Dermis blood vessel endothelial cell (primary cell): ENCODE measurements at regions not wholly inside any gene's neighbourhood (a gene's known extent, or its start where the extent isn't known, plus 50 kb on each side); places are given as distances from the start of the nearest gene placed in this dataset.

Experiments used
- DNase-seq: peaks from one replicate; pipeline ENCODE4 v3.0.0; 2010

DNA sequence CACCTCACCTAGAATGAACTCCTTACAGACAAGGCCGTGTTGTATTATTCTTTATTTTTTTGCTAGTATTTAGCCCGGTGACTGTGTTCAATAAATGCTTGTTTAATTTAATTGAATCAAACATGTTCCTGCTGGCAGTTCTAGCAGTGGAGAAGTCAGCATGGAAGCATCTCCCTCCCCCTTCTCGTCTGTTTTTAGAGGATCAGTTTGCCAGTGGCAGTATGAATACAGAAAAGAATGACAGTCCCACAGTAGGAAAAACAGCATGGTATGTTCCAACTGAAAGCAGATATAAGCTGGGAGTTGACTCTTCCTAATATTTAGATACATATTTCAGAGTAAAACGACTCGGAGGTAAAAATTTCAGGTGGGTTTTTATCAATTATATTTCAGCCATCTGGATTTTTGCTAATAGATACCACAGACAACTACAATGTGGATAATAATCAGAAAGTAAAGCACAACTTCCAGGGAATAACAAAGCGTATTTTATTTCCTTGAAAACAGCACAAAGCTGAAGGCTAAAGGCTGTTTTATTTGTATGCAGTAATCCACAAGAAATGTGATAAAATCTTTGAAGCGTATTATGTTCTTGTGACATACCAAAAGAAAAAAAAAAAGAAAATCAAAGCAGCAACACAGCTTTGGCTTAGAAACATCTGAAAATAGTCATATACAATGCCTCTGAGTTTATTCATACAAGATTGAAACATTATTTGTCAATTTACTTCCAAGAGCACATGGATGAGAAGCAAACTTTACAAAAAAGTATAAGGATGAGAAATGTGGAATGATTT lies 244.5 kb upstream of the KCNMB2 start:
- no peak for DNase-seq

DNA sequence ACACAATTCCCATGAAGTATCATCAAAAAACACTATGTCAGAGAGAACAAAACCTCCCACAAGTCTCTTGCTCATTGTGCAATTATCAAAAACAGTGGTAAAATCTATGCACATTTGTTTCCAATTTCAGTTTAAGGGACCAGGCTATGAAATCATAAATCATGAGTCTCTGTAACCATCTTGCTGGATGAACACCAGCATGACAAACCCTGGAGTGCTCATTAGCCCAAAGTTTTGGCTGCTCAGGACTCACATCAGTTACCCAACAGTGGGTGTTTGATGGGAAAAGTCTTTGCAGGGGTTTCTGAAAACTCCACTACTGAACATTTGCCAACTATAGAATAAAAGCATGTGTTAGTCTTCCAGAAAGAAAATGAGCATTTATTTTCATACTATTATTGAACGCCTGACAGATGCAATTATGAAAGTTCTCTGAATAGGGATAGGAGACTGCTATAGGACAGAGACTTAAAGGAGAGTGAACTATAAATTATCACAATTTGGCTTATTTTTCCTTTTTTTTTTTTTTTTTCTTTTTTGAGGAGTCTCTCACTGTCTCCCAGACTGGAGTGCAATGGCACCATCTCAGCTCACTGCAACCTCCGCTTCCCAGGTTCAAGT lies 240.8 kb upstream of the KCNMB2 start:
- DNase-seq = no peak

DNA sequence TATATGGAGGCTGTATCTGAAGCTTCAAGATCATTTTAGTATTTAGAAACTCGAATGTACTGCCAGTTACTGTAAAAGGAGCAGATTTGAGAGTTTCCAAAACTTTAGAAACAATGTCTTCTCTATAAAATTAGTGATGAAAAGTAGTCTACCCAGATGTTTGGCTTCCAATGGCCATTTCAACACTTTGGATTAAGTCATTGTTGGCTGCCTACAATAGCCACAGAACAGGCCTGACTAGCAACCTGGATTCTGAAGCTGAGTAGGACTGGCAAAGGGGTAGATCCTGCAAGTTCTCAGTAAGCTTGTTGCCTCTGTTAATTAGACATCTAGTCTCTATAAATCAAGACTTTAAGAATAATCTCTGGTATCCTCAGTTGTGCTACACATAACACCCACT lies 239.0 kb upstream of the KCNMB2 start:
- DNase-seq = no peak

DNA sequence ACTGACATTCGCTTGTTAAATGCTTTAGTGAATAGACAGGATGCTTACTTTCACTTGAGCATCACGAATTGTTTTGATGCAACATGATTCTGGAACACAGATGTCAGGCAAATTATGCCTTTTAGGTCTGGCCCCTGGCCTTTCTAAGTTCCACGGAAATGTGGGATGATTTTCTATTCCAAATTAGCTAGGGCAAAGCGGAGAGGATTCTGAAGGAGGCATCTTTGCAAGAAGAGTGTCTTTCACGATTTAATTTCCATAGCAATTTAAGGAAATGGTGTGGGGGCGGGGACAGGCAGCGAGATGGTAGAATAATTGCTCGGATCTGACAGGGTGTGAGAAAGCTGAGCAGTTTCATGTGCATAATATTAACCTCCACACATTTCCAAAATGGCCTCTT lies 238.5 kb upstream of the KCNMB2 start:
- no peak for DNase-seq

DNA sequence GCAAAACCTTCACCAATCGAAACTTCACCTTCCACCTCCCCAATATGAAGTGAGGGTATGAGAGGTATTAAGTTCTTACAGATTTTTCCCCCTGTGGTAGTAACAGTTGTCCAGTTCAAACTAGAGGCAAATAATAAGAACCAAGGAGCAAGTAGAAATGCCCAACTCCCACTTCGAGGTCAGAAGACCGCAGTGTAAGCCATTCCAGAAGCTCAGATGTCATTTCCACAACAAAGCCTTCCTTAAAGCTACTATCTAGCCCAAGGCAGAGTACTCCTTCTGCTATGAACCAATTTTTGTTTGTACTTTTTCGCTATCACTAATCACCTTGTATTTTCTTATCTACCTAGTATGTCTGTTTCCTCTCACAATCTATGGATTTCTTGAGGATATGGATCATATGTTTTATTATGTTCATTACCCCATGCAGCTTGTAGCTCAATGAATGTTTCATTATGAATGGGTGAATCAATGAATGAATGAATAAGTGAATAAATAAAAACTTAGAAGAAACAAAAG lies 235.7 kb upstream of the KCNMB2 start:
- no peak for DNase-seq

DNA sequence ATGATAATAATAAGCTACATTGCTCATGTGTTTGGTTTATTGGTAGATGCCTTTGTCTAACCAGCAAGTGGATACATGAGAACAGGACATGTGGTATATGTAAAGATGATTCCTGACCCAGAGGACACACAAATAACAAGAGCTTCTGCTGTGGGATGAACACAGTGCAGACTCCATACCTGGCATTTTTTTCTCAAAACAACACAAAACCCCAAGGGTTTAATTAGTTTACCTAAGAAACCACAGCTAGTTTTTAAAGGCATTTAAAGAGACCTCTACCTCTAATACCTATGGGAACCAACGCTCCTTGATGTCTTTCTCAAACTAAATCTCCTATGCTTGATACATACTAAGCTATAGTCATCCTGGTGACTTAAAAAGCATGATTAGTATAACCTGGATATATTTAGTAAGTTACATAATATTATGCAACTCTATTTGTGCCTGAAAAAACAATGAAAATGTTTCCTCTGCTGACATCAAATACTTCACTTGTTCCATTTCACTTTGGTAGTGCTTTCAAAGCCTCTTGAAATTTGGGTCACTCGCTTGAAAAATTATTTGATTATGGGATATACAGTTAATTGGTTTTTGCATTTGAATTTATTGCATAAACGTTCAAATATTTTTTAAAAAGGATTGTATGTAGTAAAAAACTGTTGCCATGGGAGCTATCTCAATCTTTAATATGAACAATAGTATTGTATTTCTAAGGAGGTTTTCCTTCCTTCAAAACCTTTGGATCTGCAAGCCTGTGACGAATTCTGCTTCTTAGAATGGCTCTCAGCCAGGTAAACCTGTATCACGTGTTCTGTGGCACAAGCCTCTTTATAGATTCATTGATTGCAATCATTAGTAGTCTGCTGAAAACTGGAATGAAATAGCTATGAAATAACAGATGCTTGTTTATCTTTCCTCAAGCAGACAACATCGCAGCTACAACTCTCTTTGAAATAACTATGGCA lies 233.0 kb upstream of the KCNMB2 start:
- peak; percentile 52 for DNase-seq

DNA sequence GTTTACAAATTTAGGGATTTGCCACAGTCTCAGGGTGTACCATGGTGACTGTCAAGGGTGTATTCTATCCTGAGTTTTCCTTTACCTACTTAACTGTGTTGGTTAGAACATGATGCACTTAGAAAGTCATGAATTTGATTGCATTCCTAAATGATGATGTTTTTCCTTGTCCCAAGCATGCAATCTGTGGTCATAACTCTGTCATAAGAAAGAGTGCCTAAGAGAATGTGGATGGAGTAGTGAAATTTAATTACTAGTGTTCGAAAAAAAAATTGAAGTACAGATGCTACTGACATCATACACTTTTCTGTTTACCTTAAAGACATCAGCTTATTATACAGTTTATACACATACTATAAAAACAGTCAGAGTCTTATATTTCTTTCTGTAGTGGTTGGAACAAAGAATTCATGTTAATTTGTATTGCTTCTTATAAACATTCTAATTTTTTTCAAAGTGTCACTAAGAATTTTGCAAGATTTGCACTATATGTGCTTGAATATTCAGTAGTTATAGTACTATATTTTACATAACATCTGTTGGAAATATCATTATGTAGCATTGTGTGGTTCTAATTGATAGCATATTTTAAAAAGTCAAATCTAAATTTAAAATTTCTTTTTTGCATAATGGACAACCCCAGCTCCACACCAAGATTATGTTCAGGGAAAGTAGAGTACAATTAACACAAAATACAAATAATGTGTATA lies 231.3 kb upstream of the KCNMB2 start:
- DNase-seq = no peak

DNA sequence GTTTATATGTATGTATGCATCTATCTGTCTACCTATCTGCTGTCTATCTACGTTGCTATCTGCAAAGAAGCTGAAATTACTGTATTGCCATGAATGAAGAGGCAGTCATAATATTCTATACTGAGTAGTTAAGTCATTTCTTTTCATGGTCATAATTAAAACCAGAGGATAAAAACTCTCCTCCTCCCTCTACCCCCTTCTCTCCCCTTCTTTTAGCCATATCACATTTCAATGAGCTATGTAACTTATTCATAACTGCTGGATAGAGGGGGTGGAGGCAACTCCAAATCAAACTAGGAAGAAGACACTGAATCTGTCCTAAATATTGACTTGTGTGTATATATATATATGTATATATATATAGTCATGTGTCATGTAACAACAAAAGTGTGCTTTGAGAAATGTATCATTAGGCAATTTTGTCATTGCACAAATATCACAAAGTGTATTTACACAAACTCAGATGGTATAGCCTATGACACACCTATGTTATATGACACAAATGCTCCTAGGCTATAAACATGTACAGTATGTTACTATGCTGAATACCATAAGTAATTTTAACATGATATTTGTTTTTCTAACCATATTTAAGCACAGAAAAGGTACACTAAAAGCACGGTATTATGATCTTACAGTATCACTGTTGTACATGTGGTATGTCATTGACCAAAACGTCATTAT lies 229.7 kb upstream of the KCNMB2 start:
- no peak for DNase-seq

DNA sequence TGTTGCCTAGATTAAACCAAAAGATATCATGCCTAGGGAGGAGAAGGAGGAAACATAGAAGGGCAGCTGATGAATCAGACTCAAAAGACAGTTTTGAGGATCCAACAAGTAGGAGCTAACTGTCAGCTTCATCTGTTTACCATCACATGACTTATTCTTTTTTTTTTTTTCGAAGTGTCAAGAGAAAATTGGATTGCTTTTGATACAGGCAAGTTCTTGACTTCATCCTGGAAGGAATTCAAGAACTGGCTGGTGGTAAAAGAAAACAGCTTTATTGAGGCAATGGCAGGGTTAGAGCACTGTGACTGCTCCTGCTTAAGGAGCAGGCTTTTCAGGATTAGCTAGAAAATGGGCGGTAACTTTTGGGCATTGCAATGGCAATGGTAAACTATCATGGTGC lies 227.5 kb upstream of the KCNMB2 start:
- DNase-seq = no peak

DNA sequence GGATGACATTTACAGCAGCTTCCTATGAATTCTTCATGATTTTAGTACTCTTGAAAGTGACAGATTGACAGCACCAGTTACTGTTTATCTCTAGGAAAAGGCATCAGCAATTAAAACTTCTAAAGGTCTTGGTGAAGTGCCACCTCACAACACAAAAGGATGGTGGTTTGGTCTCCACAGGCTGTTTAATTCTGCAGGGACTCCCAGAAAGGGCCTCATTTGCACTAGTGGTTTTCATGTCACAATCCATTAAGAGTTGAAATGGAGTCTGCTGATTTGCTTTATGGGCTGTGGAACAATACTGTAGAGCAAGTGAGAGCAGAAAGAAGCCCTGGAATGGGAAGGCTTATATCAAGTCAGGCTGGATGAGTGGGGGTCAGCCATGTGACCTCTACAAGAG lies 225.3 kb upstream of the KCNMB2 start:
- no peak for DNase-seq

DNA sequence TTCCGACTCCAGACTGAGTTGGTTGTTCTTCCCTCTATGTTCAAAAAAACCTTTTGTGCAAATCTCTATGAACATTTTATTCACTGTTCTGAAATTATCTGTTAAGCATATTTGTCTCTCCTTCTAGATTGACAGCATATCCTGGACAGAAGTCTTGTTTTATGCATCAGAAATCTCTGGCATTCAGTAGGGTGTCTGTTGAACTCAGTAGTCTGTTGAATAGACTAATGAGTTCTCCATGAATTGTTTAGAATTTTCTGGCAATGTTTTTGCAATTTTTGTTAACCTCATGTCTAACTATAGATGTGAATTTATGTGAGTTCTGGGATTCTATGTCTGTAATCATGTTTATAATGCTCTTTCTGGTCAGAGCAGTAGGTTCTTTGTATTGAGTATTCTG lies 222.5 kb upstream of the KCNMB2 start:
- DNase-seq = no peak

DNA sequence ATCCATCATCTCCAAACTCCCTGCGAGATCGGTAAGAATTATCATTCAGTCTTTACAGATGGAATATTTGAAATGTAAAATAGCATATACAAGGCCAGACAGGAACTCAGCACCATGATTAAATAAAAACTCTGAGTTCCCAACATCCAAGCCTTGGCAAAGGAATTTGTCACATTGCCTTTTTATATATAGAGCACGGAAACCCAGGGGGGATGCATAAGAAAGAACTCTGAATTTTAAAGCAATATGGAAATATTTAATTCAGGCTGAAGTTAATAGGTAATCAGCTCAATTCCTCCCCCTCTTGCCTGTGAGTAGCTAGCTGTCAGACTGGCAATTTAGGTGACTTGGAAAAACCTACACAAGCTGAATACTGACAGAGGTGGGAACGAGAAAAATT lies 217.9 kb upstream of the KCNMB2 start:
- no peak for DNase-seq

DNA sequence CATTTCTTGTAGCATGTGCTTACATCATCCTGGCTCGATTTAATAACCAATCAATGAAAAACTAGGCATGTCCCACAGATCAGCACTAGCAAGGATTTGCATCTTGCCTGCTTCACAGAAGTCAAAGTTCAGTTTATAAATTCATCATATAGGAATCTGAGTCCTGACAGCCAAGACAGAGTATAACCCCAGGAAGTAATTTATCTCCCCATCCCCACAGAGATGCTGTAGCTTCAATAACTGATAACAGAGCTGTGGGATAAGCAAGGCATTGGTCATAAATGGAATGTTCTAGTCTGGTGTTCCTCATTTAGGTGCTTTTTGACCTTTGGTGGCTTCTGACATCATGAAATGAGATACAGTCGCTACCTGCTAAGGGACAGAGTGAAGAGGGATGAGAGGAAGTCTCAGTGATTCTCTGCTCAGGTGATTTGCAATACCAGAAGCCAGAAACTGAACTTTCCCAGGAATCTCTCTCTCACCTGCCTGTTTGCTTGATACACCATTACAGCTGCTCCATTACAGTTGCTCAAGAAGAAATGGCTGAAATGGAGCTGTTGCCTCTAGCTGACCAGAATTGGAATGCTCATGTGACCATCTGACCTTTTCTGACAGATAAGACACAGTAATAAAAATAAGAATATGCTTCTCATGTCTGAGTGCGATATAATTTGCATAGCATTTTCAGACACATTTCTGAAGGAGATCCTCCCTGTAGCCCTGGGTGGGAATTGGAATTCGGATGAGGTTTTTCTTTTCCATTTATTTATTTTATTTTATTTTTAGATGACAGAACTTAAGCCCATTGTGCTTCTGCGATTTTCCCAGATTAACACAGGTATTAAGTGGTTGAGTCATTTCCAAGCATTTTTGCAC lies 217.1 kb upstream of the KCNMB2 start:
- no peak for DNase-seq

DNA sequence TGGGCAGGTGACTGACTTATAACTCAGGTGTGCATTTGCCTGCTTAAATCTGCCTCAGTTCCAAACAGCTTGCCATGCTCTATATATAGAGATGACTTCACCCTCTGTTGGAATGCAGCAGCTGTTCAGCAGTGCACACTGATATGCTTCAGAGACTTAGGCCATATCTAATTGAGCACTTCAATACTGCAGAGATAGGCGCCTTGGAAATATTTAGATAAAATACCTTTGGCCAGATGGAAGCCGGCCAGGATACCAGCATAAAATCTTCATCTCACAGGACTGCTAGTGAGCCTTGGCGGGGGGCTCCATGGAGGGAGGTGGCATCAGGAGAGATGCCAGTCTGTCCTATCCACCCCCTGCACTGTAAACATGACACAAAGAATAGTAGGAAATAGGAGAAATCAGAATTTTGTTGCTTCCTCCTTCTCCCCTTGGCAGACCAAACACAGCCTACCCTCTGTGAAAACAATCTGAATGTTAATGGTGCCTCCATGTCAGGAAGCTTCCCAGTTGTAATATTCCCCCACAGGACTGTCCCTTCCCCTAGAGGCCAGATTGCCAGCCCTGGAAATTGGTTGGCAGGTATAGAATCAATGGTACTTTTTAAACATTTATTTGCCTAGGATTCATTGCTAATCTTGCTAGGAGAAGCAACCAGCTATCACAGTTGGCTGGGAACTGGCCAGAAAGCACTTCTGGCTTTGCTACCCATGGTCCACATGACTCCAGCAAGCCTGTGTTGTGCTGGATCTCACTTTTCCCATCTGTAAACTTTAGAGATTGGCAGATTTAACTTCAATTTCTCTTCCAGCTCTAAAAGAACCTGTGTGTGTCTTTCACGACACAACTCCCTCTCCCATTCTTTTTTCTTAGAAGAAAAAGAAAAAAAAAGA lies 215.5 kb upstream of the KCNMB2 start:
- DNase-seq = peak; percentile 78

DNA sequence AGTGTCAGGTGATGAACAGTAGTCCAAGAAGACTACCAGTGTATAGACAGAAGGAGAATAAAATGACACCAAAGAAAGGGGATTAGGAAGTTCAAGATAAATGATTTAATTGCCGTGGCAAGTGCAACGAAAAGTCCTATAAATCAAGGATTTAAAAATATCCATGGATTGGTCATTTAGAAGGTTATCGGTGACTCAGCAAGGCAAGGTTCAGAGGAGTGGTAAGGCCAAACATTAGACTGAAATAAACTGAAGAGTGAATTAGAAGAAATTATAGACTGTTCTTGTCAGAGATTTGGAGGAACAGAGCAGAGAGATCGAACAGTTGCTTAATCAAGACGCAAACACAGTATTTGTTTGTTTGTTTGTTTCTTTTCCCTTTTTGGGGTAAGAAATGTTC lies 211.9 kb upstream of the KCNMB2 start:
- DNase-seq = no peak

DNA sequence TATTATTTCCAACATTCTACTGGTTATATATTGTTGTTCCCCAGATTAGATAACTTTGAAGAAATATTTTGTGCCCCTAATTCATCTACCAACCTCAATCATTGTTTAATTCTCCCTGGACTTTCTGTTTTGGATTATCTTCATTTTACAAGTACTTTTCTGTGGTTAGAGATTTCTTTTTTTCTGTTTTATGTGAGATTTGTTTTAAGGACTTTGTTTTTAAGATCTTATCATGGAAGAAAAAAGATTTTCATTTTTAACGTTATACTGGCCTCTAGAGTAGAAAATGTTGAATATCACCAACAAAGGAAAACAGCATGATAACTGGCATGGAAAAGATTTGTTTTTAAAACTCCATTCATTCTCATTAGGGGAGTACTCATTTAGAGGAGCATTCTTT lies 210.9 kb upstream of the KCNMB2 start:
- DNase-seq = peak; percentile 63

DNA sequence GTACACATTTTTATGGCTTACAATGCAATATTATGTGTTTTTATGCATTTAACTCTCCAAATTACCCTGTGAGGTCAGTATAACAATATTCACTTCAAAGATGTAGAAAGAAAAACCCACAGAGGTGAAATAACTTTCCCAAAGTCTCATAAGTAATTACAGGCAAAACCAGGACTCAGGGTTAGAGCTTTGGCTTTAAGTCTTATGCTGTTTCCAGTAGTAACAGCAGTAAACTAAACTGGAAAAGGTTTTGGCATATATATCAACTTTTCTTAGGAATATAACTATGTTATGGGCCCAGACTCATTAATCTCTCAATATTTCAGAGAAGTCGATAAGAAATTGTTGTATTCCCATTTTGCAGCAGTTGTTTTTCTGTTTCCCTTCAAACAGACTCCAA lies 206.3 kb upstream of the KCNMB2 start:
- no peak for DNase-seq

DNA sequence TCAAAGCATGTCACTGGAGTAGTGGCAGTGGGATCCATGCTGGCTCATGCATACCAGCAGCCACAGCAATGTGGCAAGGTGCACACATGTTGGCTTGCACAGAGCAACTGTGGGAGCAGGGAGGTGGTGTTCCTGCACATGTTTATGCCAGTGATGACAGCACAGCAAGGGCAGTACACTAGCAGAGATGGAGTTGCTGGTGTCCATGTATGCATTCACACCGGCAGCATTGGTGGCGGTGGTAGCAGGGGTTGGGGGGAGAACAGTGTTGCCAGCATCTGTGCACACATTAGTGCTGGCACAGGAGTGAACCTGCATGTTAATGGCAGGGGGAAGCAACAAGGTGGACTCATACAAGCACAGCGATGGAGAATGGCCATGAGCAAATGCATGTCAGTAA lies 202.0 kb upstream of the KCNMB2 start:
- no peak for DNase-seq

DNA sequence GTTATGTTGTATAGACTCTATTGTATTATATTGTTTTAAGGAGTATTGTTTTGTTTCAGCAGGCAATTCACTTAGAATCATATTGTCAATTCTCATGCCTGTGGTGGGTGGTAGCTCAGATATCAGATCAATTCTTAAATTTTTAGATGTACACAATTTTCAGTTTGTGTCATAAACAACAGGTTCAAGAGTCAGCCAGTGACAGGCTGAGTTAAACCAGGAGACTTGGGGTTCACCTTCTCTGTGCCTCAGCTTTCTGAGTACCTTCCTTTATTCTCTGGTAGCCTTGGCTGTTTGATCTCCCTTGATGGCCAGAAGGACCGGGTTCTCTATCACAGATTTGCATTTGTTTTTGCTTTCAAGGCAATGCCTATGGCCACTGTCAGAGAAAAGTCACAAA lies 199.9 kb upstream of the KCNMB2 start:
- DNase-seq = no peak

DNA sequence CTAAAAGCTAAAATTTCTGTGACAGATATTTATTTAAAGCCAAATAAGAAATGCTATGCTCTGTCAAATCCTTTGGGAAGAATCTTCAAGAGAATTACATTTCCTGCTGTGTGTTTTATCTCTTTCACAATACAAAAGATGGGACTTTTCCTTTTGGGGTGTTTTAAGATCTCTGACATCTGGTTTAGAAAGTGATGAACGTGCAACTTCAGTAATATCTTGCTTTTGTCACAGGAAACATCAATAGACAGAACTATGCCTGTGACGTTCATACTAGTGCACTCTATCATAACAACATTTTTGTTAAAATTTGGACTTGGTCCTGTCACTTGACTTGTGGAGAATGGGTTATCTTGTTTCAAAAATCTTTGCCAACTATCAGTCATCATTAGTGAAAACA lies 195.7 kb upstream of the KCNMB2 start:
- no peak for DNase-seq
